ENCODE measurements at regions not wholly inside any gene's neighbourhood (a gene's known extent, or its start where the extent isn't known, plus 50 kb on each side); places are given as distances from the start of the nearest gene placed in this dataset.

DNA sequence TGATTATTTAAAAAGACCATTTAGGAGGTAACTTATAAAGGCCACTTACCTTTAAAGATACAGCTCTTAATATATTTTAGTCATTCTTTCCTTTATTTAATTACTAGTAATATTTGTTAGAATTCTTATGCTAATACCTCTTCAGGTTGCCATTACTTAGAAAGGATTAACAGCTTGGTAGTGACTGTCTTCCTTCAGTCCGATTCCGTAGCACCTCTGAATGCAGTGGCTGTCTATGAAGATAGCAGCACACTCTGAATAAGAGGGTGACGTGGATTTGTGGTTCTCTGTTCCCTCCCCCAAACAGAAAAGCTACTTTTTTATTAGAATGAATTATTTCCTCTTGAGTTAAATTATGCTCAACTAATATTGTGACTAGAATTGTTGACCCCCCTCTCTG is 92.6 kb upstream of the TENM3 start:
- peaks cover 5% of the 10 kb centered on the region for H3K27me3 ChIP-seq (ENCODE audit: control insufficient read depth, insufficient read depth, low read length)
- no peaks in the 10 kb centered on the region for H3K36me3 ChIP-seq (ENCODE audit: control insufficient read depth, insufficient read depth, low read length)
- H3K9me3 ChIP-seq (ENCODE audit: control insufficient read depth, insufficient read depth, low read length), result no peaks in the 10 kb centered on the region
- DNase-seq (ENCODE audit: low read depth in 4 of 6, low spot score in 6 of 6), result no peak
- H3K4me3 ChIP-seq (ENCODE audit: low read depth, low read length), result no peak overlapping the region
- H3K27ac ChIP-seq (ENCODE audit: low read depth, low read length), result no peak overlapping the region
- WGBS (ENCODE audit: insufficient coverage), result no CpG with 5 or more reads among the region's 3 CpGs
- H3K4me1 ChIP-seq (ENCODE audit: control insufficient read depth, insufficient read depth, low read length), result no peaks in the 10 kb centered on the region

- H3K9me3 ChIP-seq (ENCODE audit: control insufficient read depth, insufficient read depth, low read length), result no peaks in the 10 kb centered on the region
- no peaks in the 10 kb centered on the region for H3K27me3 ChIP-seq (ENCODE audit: control insufficient read depth, insufficient read depth, low read length)
- no peak overlapping the region for H3K4me3 ChIP-seq (ENCODE audit: low read depth, low read length)
- no peak for DNase-seq (ENCODE audit: low read depth in 4 of 6, low spot score in 6 of 6)
- H3K36me3 ChIP-seq (ENCODE audit: control insufficient read depth, insufficient read depth, low read length), result no peaks in the 10 kb centered on the region
- no CpG with 5 or more reads among the region's 1 CpG for WGBS (ENCODE audit: insufficient coverage)
- H3K4me1 ChIP-seq (ENCODE audit: control insufficient read depth, insufficient read depth, low read length), result no peaks in the 10 kb centered on the region
- H3K27ac ChIP-seq (ENCODE audit: low read depth, low read length), result no peak overlapping the region
Measured at GRCh38 chr4:182155806-182156205, 87.4 kb upstream of the TENM3 start.

GRCh38 chr4:182163180-182163579 is 80.0 kb upstream of the TENM3 start:
- Histone ChIP-seq H3K27me3 (ENCODE audit: control insufficient read depth, insufficient read depth, low read length) (no peaks in the 10 kb centered on the region), H3K36me3 (ENCODE audit: control insufficient read depth, insufficient read depth, low read length) (no peaks in the 10 kb centered on the region), H3K4me3 (ENCODE audit: low read depth, low read length) (no peak overlapping the region), H3K27ac (ENCODE audit: low read depth, low read length) (no peak overlapping the region), H3K9me3 (ENCODE audit: control insufficient read depth, insufficient read depth, low read length) (peaks cover 4% of the 10 kb centered on the region), H3K4me1 (ENCODE audit: control insufficient read depth, insufficient read depth, low read length) (no peaks in the 10 kb centered on the region)
- DNase-seq (ENCODE audit: low read depth in 4 of 6, low spot score in 6 of 6), result no peak
- 77% methylated on average over 6 of the region's 8 CpGs for WGBS (ENCODE audit: insufficient coverage)

GRCh38 chr4:182169572-182169971 is 73.6 kb upstream of the TENM3 start:
- no peaks in the 10 kb centered on the region for H3K4me1 ChIP-seq (ENCODE audit: control insufficient read depth, insufficient read depth, low read length)
- WGBS (ENCODE audit: insufficient coverage), result 100% methylated on average over 2 of the region's 5 CpGs
- no peak overlapping the region for H3K27ac ChIP-seq (ENCODE audit: low read depth, low read length)
- H3K27me3 ChIP-seq (ENCODE audit: control insufficient read depth, insufficient read depth, low read length), result no peaks in the 10 kb centered on the region
- DNase-seq (ENCODE audit: low read depth in 4 of 6, low spot score in 6 of 6), result no peak
- no peaks in the 10 kb centered on the region for H3K36me3 ChIP-seq (ENCODE audit: control insufficient read depth, insufficient read depth, low read length)
- no peaks in the 10 kb centered on the region for H3K9me3 ChIP-seq (ENCODE audit: control insufficient read depth, insufficient read depth, low read length)
- no peak overlapping the region for H3K4me3 ChIP-seq (ENCODE audit: low read depth, low read length)

DNA sequence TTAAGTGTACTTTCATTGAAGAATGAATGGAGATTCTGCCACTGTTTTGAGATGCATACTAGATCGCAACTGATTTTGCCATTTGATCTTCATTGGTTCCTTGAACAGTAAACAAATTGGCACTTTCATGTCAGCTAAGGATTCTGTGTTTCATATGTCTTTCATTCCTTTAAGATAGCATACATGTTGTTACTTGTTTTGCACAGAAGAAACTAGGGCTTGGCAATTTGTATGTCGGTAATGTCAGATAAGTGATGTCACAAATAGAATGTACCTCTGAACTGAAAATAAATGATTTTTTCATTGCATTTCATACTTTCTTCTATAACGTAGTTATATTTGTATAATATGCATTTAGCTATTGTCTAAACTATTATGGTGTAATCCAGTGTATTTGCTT is 73.2 kb upstream of the TENM3 start:
- DNase-seq (ENCODE audit: low read depth in 4 of 6, low spot score in 6 of 6), result no peak
- no peaks in the 10 kb centered on the region for H3K27me3 ChIP-seq (ENCODE audit: control insufficient read depth, insufficient read depth, low read length)
- H3K36me3 ChIP-seq (ENCODE audit: control insufficient read depth, insufficient read depth, low read length), result no peaks in the 10 kb centered on the region
- no peak overlapping the region for H3K4me3 ChIP-seq (ENCODE audit: low read depth, low read length)
- H3K4me1 ChIP-seq (ENCODE audit: control insufficient read depth, insufficient read depth, low read length), result no peaks in the 10 kb centered on the region
- no peaks in the 10 kb centered on the region for H3K9me3 ChIP-seq (ENCODE audit: control insufficient read depth, insufficient read depth, low read length)
- H3K27ac ChIP-seq (ENCODE audit: low read depth, low read length), result no peak overlapping the region
- WGBS (ENCODE audit: insufficient coverage), result 100% methylated on average over 1 of the region's 3 CpGs

- Histone ChIP-seq H3K27ac (ENCODE audit: low read depth, low read length) (no peak overlapping the region), H3K36me3 (ENCODE audit: control insufficient read depth, insufficient read depth, low read length) (no peaks in the 10 kb centered on the region), H3K4me1 (ENCODE audit: control insufficient read depth, insufficient read depth, low read length) (no peaks in the 10 kb centered on the region), H3K9me3 (ENCODE audit: control insufficient read depth, insufficient read depth, low read length) (no peaks in the 10 kb centered on the region), H3K4me3 (ENCODE audit: low read depth, low read length) (no peak overlapping the region), H3K27me3 (ENCODE audit: control insufficient read depth, insufficient read depth, low read length) (no peaks in the 10 kb centered on the region)
- DNase-seq (ENCODE audit: low read depth in 4 of 6, low spot score in 6 of 6), result no peak
- no CpG with 5 or more reads among the region's 3 CpGs for WGBS (ENCODE audit: insufficient coverage)
Measured at GRCh38 chr4:182170417-182170935, 72.7 kb upstream of the TENM3 start.

DNA sequence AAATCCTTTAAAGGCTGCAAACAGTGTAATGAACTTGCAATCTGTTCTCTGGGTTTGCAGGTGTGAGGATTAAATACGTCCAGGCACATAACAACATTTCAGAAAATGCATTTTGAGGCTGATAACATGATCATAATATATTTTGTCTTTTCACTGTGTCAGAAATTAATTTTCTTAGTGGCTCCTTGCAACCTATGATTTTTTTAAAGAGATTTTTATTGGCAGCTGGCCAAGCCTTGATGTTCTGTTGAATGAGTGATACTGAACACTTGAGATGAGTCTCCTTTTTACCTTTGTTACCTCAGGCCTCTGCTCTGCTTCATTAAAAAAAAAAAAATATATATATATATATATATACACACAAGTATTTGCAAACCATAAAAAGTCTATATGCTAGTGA is 68.2 kb upstream of the TENM3 start:
- Histone ChIP-seq H3K9me3 (ENCODE audit: control insufficient read depth, insufficient read depth, low read length) (no peaks in the 10 kb centered on the region), H3K4me1 (ENCODE audit: control insufficient read depth, insufficient read depth, low read length) (no peaks in the 10 kb centered on the region), H3K4me3 (ENCODE audit: low read depth, low read length) (no peak overlapping the region), H3K36me3 (ENCODE audit: control insufficient read depth, insufficient read depth, low read length) (no peaks in the 10 kb centered on the region), H3K27me3 (ENCODE audit: control insufficient read depth, insufficient read depth, low read length) (no peaks in the 10 kb centered on the region), H3K27ac (ENCODE audit: low read depth, low read length) (no peak overlapping the region)
- DNase-seq (ENCODE audit: low read depth in 4 of 6, low spot score in 6 of 6), result peak in 1 of 6 donors; percentile 32
- WGBS (ENCODE audit: insufficient coverage), result no CpG with 5 or more reads among the region's 1 CpG

DNA sequence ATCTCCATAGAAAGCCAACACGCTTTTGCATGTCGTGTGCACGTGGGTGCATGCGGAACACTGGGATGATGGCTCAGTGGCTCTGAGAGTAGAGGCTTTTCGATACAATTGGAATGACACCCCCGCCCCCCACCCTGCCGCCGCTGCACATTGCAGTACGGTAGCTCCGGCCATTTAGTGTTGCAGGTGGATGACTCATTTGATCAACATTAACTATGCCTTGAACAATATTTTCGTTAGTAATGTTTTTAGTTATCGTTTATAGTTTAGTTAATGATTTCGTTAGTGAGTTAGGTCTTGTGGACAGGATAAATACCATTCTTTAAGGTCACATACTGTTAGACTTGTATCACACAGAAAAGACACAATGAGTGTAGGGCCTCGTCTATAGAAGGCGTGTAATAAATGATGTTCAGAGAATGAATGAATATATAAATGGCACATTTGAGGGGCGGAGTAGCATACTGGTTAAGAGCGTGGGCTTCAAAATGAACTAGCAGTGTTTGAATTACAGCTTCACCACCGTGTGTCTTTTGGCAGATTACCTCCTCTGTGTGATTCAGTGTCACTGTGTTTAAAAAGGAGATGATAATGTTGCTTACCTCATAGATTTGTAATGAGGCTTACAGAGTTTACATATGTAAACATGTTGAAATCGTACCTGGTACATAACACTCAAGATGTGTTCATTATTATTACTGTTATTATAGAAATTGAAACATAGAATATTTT is 67.2 kb upstream of the TENM3 start:
- Histone ChIP-seq H3K27me3 (ENCODE audit: control insufficient read depth, insufficient read depth, low read length) (no peaks in the 10 kb centered on the region), H3K27ac (ENCODE audit: low read depth, low read length) (no peak overlapping the region), H3K4me1 (ENCODE audit: control insufficient read depth, insufficient read depth, low read length) (no peaks in the 10 kb centered on the region), H3K36me3 (ENCODE audit: control insufficient read depth, insufficient read depth, low read length) (no peaks in the 10 kb centered on the region), H3K4me3 (ENCODE audit: low read depth, low read length) (no peak overlapping the region), H3K9me3 (ENCODE audit: control insufficient read depth, insufficient read depth, low read length) (no peaks in the 10 kb centered on the region)
- no peak for DNase-seq (ENCODE audit: low read depth in 4 of 6, low spot score in 6 of 6)
- 95% methylated on average over 8 of the region's 19 CpGs for WGBS (ENCODE audit: insufficient coverage)

- Histone ChIP-seq H3K4me3 (ENCODE audit: low read depth, low read length) (no peak overlapping the region), H3K9me3 (ENCODE audit: control insufficient read depth, insufficient read depth, low read length) (no peaks in the 10 kb centered on the region), H3K36me3 (ENCODE audit: control insufficient read depth, insufficient read depth, low read length) (no peaks in the 10 kb centered on the region), H3K4me1 (ENCODE audit: control insufficient read depth, insufficient read depth, low read length) (no peaks in the 10 kb centered on the region), H3K27me3 (ENCODE audit: control insufficient read depth, insufficient read depth, low read length) (no peaks in the 10 kb centered on the region), H3K27ac (ENCODE audit: low read depth, low read length) (no peak overlapping the region)
- 86% methylated on average over 6 of the region's 6 CpGs for WGBS (ENCODE audit: insufficient coverage)
- peak in 1 of 6 donors; percentile 28 for DNase-seq (ENCODE audit: low read depth in 4 of 6, low spot score in 6 of 6)
Measured at GRCh38 chr4:182177166-182177565, 66.0 kb upstream of the TENM3 start.

- Histone ChIP-seq H3K4me3 (ENCODE audit: low read depth, low read length) (no peak overlapping the region), H3K27ac (ENCODE audit: low read depth, low read length) (no peak overlapping the region), H3K36me3 (ENCODE audit: control insufficient read depth, insufficient read depth, low read length) (no peaks in the 10 kb centered on the region), H3K9me3 (ENCODE audit: control insufficient read depth, insufficient read depth, low read length) (no peaks in the 10 kb centered on the region), H3K27me3 (ENCODE audit: control insufficient read depth, insufficient read depth, low read length) (peaks cover 2% of the 10 kb centered on the region), H3K4me1 (ENCODE audit: control insufficient read depth, insufficient read depth, low read length) (no peaks in the 10 kb centered on the region)
- peak in 1 of 6 donors; percentile 72 for DNase-seq (ENCODE audit: low read depth in 4 of 6, low spot score in 6 of 6)
- WGBS (ENCODE audit: insufficient coverage), result no CpG with 5 or more reads among the region's 1 CpG
Measured at GRCh38 chr4:182179105-182179504, 64.1 kb upstream of the TENM3 start.

Measured in spinal cord (tissue), 9 donors.